NB4 (cell line): ENCODE measurements at regions not wholly inside any gene's neighbourhood (a gene's known extent, or its start where the extent isn't known, plus 50 kb on each side); places are given as distances from the start of the nearest gene placed in this dataset.

ENCODE experiments used
- CTCF ChIP-seq: IDR thresholded peaks from one replicate; pipeline ENCODE4 v1.5.1; 2012; ENCODE audit warnings: low read depth, low read length
- MAX ChIP-seq: IDR thresholded peaks from 2 replicates; pipeline ENCODE4 v1.6.1; 2011; ENCODE audit warnings: low read depth, low read length
- POLR2A ChIP-seq: IDR thresholded peaks from 2 replicates; pipeline ENCODE4 v1.6.1; 2011; ENCODE audit warnings: mild to moderate bottlenecking; ENCODE audit not compliant: insufficient read length; ENCODE audit errors: extremely low read depth

GRCh38 chr10:2633630-2634029 is 433.7 kb upstream of the PFKP start:
- no peak for TF ChIP-seq CTCF
- no peak for TF ChIP-seq POLR2A
- TF ChIP-seq MAX = no peak
